ENCODE measurements at regions not wholly inside any gene's neighbourhood (a gene's known extent, or its start where the extent isn't known, plus 50 kb on each side); places are given as distances from the start of the nearest gene placed in this dataset.

GRCh38 chr4:171169396-171169795 is 643.8 kb upstream of the GALNTL6 start:
- no peak for DNase-seq (ENCODE audit: low read depth)

GRCh38 chr4:171162478-171162877 is 650.7 kb upstream of the GALNTL6 start:
- DNase-seq (ENCODE audit: low read depth) = no peak

- no peak for DNase-seq (ENCODE audit: low read depth)
These were observed 655.6 kb upstream of the GALNTL6 start for GRCh38 chr4:171157462-171158082.

GRCh38 chr4:171142639-171143038 is 670.6 kb upstream of the GALNTL6 start:
- no peak for DNase-seq (ENCODE audit: low read depth)

- DNase-seq (ENCODE audit: low read depth) = no peak
These were observed 671.2 kb upstream of the GALNTL6 start for GRCh38 chr4:171142045-171142444.

- peak; percentile 96 for DNase-seq (ENCODE audit: low read depth)
These were observed 682.9 kb upstream of the GALNTL6 start for GRCh38 chr4:171130256-171130801.

GRCh38 chr4:171118091-171118490 is 695.1 kb upstream of the GALNTL6 start:
- peak; percentile 63 for DNase-seq (ENCODE audit: low read depth)

- peak; percentile 37 for DNase-seq (ENCODE audit: low read depth)
These were observed 695.7 kb upstream of the GALNTL6 start for GRCh38 chr4:171117457-171117856.

GRCh38 chr4:171101845-171102244 is 711.4 kb upstream of the GALNTL6 start:
- DNase-seq (ENCODE audit: low read depth) = peak; percentile 7

GRCh38 chr4:171087089-171087488 is 726.1 kb upstream of the GALNTL6 start:
- no peak for DNase-seq (ENCODE audit: low read depth)

GRCh38 chr4:171067422-171067821 is 745.8 kb upstream of the GALNTL6 start:
- no peak for DNase-seq (ENCODE audit: low read depth)

GRCh38 chr4:171049380-171049779 is 763.8 kb upstream of the GALNTL6 start:
- no peak for DNase-seq (ENCODE audit: low read depth)

GRCh38 chr4:171042989-171043524 is 770.1 kb upstream of the GALNTL6 start:
- no peak for DNase-seq (ENCODE audit: low read depth)

GRCh38 chr4:171035909-171036308 is 777.3 kb upstream of the GALNTL6 start:
- no peak for DNase-seq (ENCODE audit: low read depth)

GRCh38 chr4:171031338-171031737 is 781.9 kb upstream of the GALNTL6 start:
- DNase-seq (ENCODE audit: low read depth) = no peak

GRCh38 chr4:171025776-171026175 is 787.4 kb upstream of the GALNTL6 start:
- DNase-seq (ENCODE audit: low read depth) = peak; percentile 6

- no peak for DNase-seq (ENCODE audit: low read depth)
These were observed 787.9 kb upstream of the GALNTL6 start for GRCh38 chr4:171025343-171025742.

GRCh38 chr4:171024720-171025303 is 788.4 kb upstream of the GALNTL6 start:
- DNase-seq (ENCODE audit: low read depth) = no peak

- no peak for DNase-seq (ENCODE audit: low read depth)
These were observed 790.4 kb upstream of the GALNTL6 start for GRCh38 chr4:171022824-171023230.

- DNase-seq (ENCODE audit: low read depth) = no peak
These were observed 795.6 kb upstream of the GALNTL6 start for GRCh38 chr4:171017593-171017992.

- DNase-seq (ENCODE audit: low read depth) = no peak
These were observed 797.1 kb upstream of the GALNTL6 start for GRCh38 chr4:171016145-171016544.

- DNase-seq (ENCODE audit: low read depth) = no peak
These were observed 797.8 kb upstream of the GALNTL6 start for GRCh38 chr4:171015441-171015840.
